ENCODE measurements at regions not wholly inside any gene's neighbourhood (a gene's known extent, or its start where the extent isn't known, plus 50 kb on each side); places are given as distances from the start of the nearest gene placed in this dataset.

DNA sequence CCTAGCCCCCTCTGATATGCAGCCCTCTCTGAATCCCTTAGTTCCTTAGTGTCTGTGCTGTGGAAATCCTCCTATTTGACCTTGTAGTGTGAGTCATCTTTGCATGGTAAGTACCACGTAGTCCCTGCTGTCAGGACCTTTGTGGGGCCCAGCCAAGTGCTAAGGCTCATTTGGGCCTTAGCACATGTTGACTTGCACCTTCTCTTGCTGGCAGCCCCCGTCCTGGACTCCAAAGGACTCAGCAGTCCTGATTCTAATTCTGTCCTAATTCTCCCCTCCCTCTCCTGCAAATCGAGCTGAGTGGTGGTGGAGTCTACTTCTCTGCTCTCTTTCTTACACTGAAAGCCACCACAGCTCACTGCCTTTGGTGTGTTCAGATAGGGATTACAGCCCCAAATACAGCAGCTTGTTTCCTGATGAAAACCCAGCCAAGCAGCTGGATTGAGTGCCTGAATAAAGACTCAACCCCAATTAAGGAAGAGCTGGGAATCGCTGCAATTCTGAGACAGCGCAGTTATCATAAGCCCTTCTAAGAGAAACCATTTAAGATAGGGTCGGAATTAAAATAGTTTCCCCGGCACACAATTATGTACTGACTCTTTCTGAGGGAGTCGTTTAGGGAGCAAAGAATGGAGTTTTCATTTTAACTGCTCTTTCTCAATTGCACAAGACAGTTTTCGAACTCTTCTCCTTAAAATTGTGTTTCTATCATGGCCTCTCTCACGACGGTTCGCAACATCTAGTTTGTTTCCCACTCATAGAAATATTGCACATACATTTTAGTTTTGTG lies 215.6 kb upstream of the TNP1 start:
- FAIRE-seq (no peak), DNase-seq (ENCODE audit: low read depth, low spot score) (no peak)
- H3K4me3 ChIP-seq (ENCODE audit: control insufficient read depth in 2 of 3, extremely low read depth in 1 of 3, insufficient read depth in 2 of 3, low read depth in 1 of 3, low read length in 3 of 3) = no peak overlapping the region
- no peaks in the 10 kb centered on the region for H3K79me2 ChIP-seq (ENCODE audit: control insufficient read depth, insufficient read depth, low read length)
- H4K20me1 ChIP-seq (ENCODE audit: control insufficient read depth, extremely low read depth, insufficient read depth, low read length) = no peaks in the 10 kb centered on the region
- no peaks in the 10 kb centered on the region for H3K9me1 ChIP-seq (ENCODE audit: control insufficient read depth, extremely low read depth, insufficient read depth, low read length)
- no peak overlapping the region for H3K9ac ChIP-seq (ENCODE audit: control insufficient read depth, extremely low read depth, insufficient read depth, low read length)
- no peaks in the 10 kb centered on the region for H3K9me3 ChIP-seq (ENCODE audit: control insufficient read depth, low read depth, low read length)
- H2AFZ ChIP-seq (ENCODE audit: control insufficient read depth, low read length) = no peak overlapping the region
- dilution Hi-C loops (cut with MboI; ENCODE audit: extremely low pct_ligation_motif_present, low sequenced_read_pairs) = no loop called here
- no peak overlapping the region for H3K27ac ChIP-seq (ENCODE audit: control insufficient read depth, insufficient read depth, low read length)
- H3K4me2 ChIP-seq (ENCODE audit: control insufficient read depth, extremely low read depth, insufficient read depth, low read depth, low read length) = no peak overlapping the region
- H3K27me3 ChIP-seq (ENCODE audit: control insufficient read depth, extremely low read depth, insufficient read depth, low read length) = no peaks in the 10 kb centered on the region
- no peak for TF ChIP-seq EZH2 (IDR thresholded peaks at IDR 0.05; ENCODE audit: low read length)
- H3K4me1 ChIP-seq (ENCODE audit: control insufficient read depth, extremely low read depth, insufficient read depth, low read length) = peaks cover 8% of the 10 kb centered on the region
- H3K36me3 ChIP-seq (ENCODE audit: control insufficient read depth in 2 of 2, extremely low read depth in 1 of 2, insufficient read depth in 2 of 2, low read length in 2 of 2) = no peaks in the 10 kb centered on the region

DNA sequence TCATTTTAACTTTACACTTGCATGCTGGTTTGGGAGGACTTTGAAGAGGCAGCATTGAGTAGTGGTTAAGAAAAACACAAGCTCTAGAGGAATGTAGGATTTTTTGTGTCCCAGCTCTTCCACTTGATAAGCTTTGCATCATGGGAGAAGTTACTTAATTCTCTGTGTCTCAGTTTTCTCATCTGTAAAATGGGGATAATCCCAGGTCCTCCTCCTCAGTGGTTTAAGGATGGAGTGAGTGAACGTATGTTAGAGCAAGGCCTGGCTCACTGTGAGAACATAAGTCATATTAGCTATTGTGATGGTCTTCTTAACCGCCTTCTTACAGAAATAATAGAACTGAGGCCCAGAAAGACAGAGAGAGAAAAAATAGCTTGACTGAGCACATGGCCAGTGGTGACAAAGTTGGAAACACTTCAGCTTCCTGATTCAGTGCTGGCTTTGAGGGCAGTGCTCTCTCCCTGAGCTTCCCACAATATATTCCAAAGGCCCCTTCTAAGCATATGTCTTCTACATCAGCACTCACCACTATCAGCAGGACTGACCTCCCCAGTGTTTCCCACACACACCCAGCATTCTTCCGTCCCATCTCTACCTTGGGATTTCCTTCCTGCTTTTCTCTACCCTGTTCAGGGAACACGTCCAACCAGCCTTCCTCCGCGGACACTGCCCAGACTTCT lies 214.9 kb upstream of the TNP1 start:
- DNase-seq (ENCODE audit: low read depth, low spot score) (no peak), FAIRE-seq (no peak)
- Histone ChIP-seq H3K4me1 (ENCODE audit: control insufficient read depth, extremely low read depth, insufficient read depth, low read length) (peaks cover 8% of the 10 kb centered on the region), H3K36me3 (ENCODE audit: control insufficient read depth in 2 of 2, extremely low read depth in 1 of 2, insufficient read depth in 2 of 2, low read length in 2 of 2) (no peaks in the 10 kb centered on the region), H3K4me2 (ENCODE audit: control insufficient read depth, extremely low read depth, insufficient read depth, low read depth, low read length) (no peak overlapping the region), H4K20me1 (ENCODE audit: control insufficient read depth, extremely low read depth, insufficient read depth, low read length) (no peaks in the 10 kb centered on the region), H3K79me2 (ENCODE audit: control insufficient read depth, insufficient read depth, low read length) (no peaks in the 10 kb centered on the region), H3K27ac (ENCODE audit: control insufficient read depth, insufficient read depth, low read length) (no peak overlapping the region), H3K9ac (ENCODE audit: control insufficient read depth, extremely low read depth, insufficient read depth, low read length) (no peak overlapping the region), H3K27me3 (ENCODE audit: control insufficient read depth, extremely low read depth, insufficient read depth, low read length) (no peaks in the 10 kb centered on the region), H3K9me3 (ENCODE audit: control insufficient read depth, low read depth, low read length) (no peaks in the 10 kb centered on the region), H3K9me1 (ENCODE audit: control insufficient read depth, extremely low read depth, insufficient read depth, low read length) (no peaks in the 10 kb centered on the region), H2AFZ (ENCODE audit: control insufficient read depth, low read length) (no peak overlapping the region), H3K4me3 (ENCODE audit: control insufficient read depth in 2 of 3, extremely low read depth in 1 of 3, insufficient read depth in 2 of 3, low read depth in 1 of 3, low read length in 3 of 3) (no peak overlapping the region)
- dilution Hi-C loops (cut with MboI; ENCODE audit: extremely low pct_ligation_motif_present, low sequenced_read_pairs) = no loop called here
- TF ChIP-seq CTCF (optimal IDR thresholded peaks at IDR 0.05 in 1 of 3, IDR thresholded peaks at IDR 0.05 in 1 of 3, conservative IDR thresholded peaks at IDR 0.05 in 1 of 3; ENCODE audit: extremely low read depth in 1 of 3, insufficient read depth in 2 of 3, low read length in 3 of 3) (no peak), EZH2 (IDR thresholded peaks at IDR 0.05; ENCODE audit: low read length) (no peak)

Data from keratinocyte (primary cell).